ENCODE measurements at regions not wholly inside any gene's neighbourhood (a gene's known extent, or its start where the extent isn't known, plus 50 kb on each side); places are given as distances from the start of the nearest gene placed in this dataset.

- TF ChIP-seq CTCF (IDR thresholded peaks at IDR 0.05; ENCODE audit: low read depth, low read length, poor library complexity, severe bottlenecking), result no peak
- no peak for TF ChIP-seq EZH2phosphoT487 (IDR thresholded peaks at IDR 0.05; ENCODE audit: borderline replicate concordance, low read length)
Measured at GRCh38 chr18:78422336-78422735, 557.3 kb upstream of the SALL3 start.
